Skeletal muscle cell (primary cell): ENCODE measurements at regions not wholly inside any gene's neighbourhood (a gene's known extent, or its start where the extent isn't known, plus 50 kb on each side); places are given as distances from the start of the nearest gene placed in this dataset.
A peak's percentile ranks its signal among the peaks of the same experiment; 100 is the strongest.

Source experiments
- DNase-seq: peaks from one replicate; pipeline ENCODE4 v3.0.0-alpha.2; 2010; ENCODE audit warnings: low read depth
- H3K4me3 ChIP-seq: 2 replicates; pipeline ENCODE4 v1.5.1; 2011; ENCODE audit warnings: low read depth, mild to moderate bottlenecking, control low read depth, low read length, moderate library complexity

- DNase-seq, result no peak
- no peak overlapping the region for H3K4me3 ChIP-seq
Observed at GRCh38 chr6:37557645-37558114, 58.0 kb upstream of the CCDC167 start.

- no peak overlapping the region for H3K4me3 ChIP-seq
- no peak for DNase-seq
Observed at GRCh38 chr6:37556881-37557644, 57.4 kb upstream of the CCDC167 start.

GRCh38 chr6:37555040-37555781, 55.5 kb upstream of the CCDC167 start:
- no peak for DNase-seq
- no peak overlapping the region for H3K4me3 ChIP-seq

GRCh38 chr6:37554480-37554819, 54.8 kb upstream of the CCDC167 start:
- H3K4me3 ChIP-seq, result no peak overlapping the region
- DNase-seq, result no peak

- no peak overlapping the region for H3K4me3 ChIP-seq
- DNase-seq, result no peak
Observed at GRCh38 chr6:37552267-37552666, 52.6 kb upstream of the CCDC167 start.

- no peak for DNase-seq
- H3K4me3 ChIP-seq, result no peak overlapping the region
Observed at GRCh38 chr6:37551867-37552266, 52.2 kb upstream of the CCDC167 start.

GRCh38 chr6:37551446-37551845, 51.8 kb upstream of the CCDC167 start:
- DNase-seq, result no peak
- no peak overlapping the region for H3K4me3 ChIP-seq

- DNase-seq, result no peak
Observed at GRCh38 chr6:37551002-37551401, 51.3 kb upstream of the CCDC167 start.

GRCh38 chr6:37550191-37550831, 50.6 kb upstream of the CCDC167 start:
- no peak overlapping the region for H3K4me3 ChIP-seq
- DNase-seq, result peak; percentile 40

More at GRCh38 chr6:37551002-37551401, 51.3 kb upstream of the CCDC167 start:
- H3K4me3 ChIP-seq, result no peak overlapping the region

- H3K4me3 ChIP-seq, result no peak overlapping the region
- no peak for DNase-seq
Observed at GRCh38 chr6:37549558-37549957, 49.9 kb upstream of the CCDC167 start.
